ENCODE measurements at regions not wholly inside any gene's neighbourhood (a gene's known extent, or its start where the extent isn't known, plus 50 kb on each side); places are given as distances from the start of the nearest gene placed in this dataset.

- Histone ChIP-seq H3K4me1 (ENCODE audit: control insufficient read depth in 1 of 2, insufficient read depth in 1 of 2, low read depth in 1 of 2, low read length in 1 of 2) (no peaks in the 10 kb centered on the region), H3K27me3 (no peaks in the 10 kb centered on the region), H3K36me3 (no peaks in the 10 kb centered on the region), H3K27ac (no peak overlapping the region), H3K9me3 (peaks cover 3% of the 10 kb centered on the region), H3K4me3 (ENCODE audit: low read depth in 1 of 2, low read length in 1 of 2) (no peak overlapping the region)
- TF ChIP-seq, protein P1, sequence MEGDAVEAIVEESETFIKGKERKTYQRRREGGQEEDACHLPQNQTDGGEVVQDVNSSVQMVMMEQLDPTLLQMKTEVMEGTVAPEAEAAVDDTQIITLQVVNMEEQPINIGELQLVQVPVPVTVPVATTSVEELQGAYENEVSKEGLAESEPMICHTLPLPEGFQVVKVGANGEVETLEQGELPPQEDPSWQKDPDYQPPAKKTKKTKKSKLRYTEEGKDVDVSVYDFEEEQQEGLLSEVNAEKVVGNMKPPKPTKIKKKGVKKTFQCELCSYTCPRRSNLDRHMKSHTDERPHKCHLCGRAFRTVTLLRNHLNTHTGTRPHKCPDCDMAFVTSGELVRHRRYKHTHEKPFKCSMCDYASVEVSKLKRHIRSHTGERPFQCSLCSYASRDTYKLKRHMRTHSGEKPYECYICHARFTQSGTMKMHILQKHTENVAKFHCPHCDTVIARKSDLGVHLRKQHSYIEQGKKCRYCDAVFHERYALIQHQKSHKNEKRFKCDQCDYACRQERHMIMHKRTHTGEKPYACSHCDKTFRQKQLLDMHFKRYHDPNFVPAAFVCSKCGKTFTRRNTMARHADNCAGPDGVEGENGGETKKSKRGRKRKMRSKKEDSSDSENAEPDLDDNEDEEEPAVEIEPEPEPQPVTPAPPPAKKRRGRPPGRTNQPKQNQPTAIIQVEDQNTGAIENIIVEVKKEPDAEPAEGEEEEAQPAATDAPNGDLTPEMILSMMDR (IDR thresholded peaks at IDR 0.05): no peak
Measured at GRCh38 chr15:46137443-46137842, 502.6 kb downstream of the SQOR start.

GRCh38 chr15:46146002-46146401 lies 511.2 kb downstream of the SQOR start:
- H3K4me1 ChIP-seq (ENCODE audit: control insufficient read depth in 1 of 2, insufficient read depth in 1 of 2, low read depth in 1 of 2, low read length in 1 of 2): no peaks in the 10 kb centered on the region
- no peaks in the 10 kb centered on the region for H3K27me3 ChIP-seq
- H3K9me3 ChIP-seq: no peaks in the 10 kb centered on the region
- H3K4me3 ChIP-seq (ENCODE audit: low read depth in 1 of 2, low read length in 1 of 2): no peak overlapping the region
- H3K36me3 ChIP-seq: no peaks in the 10 kb centered on the region
- TF ChIP-seq, protein P1 (IDR thresholded peaks at IDR 0.05): no peak
- H3K27ac ChIP-seq: no peak overlapping the region

- Histone ChIP-seq H3K4me1 (ENCODE audit: control insufficient read depth in 1 of 2, insufficient read depth in 1 of 2, low read depth in 1 of 2, low read length in 1 of 2) (no peaks in the 10 kb centered on the region), H3K4me3 (ENCODE audit: low read depth in 1 of 2, low read length in 1 of 2) (no peak overlapping the region), H3K9me3 (no peaks in the 10 kb centered on the region), H3K36me3 (no peaks in the 10 kb centered on the region), H3K27me3 (no peaks in the 10 kb centered on the region), H3K27ac (no peak overlapping the region)
- TF ChIP-seq, protein P1 (IDR thresholded peaks at IDR 0.05): no peak
Measured at GRCh38 chr15:46146915-46147314, 512.1 kb downstream of the SQOR start.

GRCh38 chr15:46151786-46152185 lies 517.0 kb downstream of the SQOR start:
- H3K36me3 ChIP-seq: no peaks in the 10 kb centered on the region
- no peaks in the 10 kb centered on the region for H3K4me1 ChIP-seq (ENCODE audit: control insufficient read depth in 1 of 2, insufficient read depth in 1 of 2, low read depth in 1 of 2, low read length in 1 of 2)
- H3K4me3 ChIP-seq (ENCODE audit: low read depth in 1 of 2, low read length in 1 of 2): no peak overlapping the region
- TF ChIP-seq, protein P1 (IDR thresholded peaks at IDR 0.05): no peak
- no peaks in the 10 kb centered on the region for H3K27me3 ChIP-seq
- peaks cover 3% of the 10 kb centered on the region for H3K9me3 ChIP-seq
- no peak overlapping the region for H3K27ac ChIP-seq

- H3K27ac ChIP-seq: no peak overlapping the region
- no peaks in the 10 kb centered on the region for H3K4me1 ChIP-seq (ENCODE audit: control insufficient read depth in 1 of 2, insufficient read depth in 1 of 2, low read depth in 1 of 2, low read length in 1 of 2)
- H3K36me3 ChIP-seq: no peaks in the 10 kb centered on the region
- TF ChIP-seq, protein P1 (IDR thresholded peaks at IDR 0.05): no peak
- no peak overlapping the region for H3K4me3 ChIP-seq (ENCODE audit: low read depth in 1 of 2, low read length in 1 of 2)
- no peaks in the 10 kb centered on the region for H3K9me3 ChIP-seq
- no peaks in the 10 kb centered on the region for H3K27me3 ChIP-seq
Measured at GRCh38 chr15:46166750-46167149, 531.9 kb downstream of the SQOR start.

DNA sequence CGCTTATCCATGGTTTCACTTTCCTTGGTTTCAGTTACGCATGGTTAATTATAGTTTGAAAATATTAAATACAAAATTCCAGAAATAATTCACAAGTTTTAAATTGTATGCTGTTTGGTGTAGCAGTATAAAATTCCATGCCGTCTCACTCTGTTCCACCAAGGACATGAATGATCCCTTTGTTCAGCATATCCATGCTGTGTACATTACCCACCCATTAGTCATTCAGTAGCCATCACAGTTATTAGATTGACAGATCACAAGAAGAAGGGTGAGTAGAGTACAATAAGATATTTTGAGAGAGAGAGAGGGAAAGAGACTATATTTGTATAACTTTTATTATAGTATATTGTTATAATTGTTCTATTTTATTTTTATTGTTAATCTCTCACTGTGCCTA lies 535.5 kb downstream of the SQOR start:
- H3K9me3 ChIP-seq: no peaks in the 10 kb centered on the region
- no peak overlapping the region for H3K27ac ChIP-seq
- no peak overlapping the region for H3K4me3 ChIP-seq (ENCODE audit: low read depth in 1 of 2, low read length in 1 of 2)
- no peaks in the 10 kb centered on the region for H3K27me3 ChIP-seq
- no peaks in the 10 kb centered on the region for H3K4me1 ChIP-seq (ENCODE audit: control insufficient read depth in 1 of 2, insufficient read depth in 1 of 2, low read depth in 1 of 2, low read length in 1 of 2)
- H3K36me3 ChIP-seq: no peaks in the 10 kb centered on the region
- TF ChIP-seq, protein P1 (IDR thresholded peaks at IDR 0.05): no peak

Measured in neutrophil (primary cell).